Esophagus muscularis mucosa (tissue), 4 donors: ENCODE measurements at regions not wholly inside any gene's neighbourhood (a gene's known extent, or its start where the extent isn't known, plus 50 kb on each side); places are given as distances from the start of the nearest gene placed in this dataset.

ENCODE experiments used
- EP300 ChIP-seq: sonication (generic); formaldehyde crosslinking; IDR thresholded peaks from one replicate; pipeline ENCODE4 v1.6.1; 2017; ENCODE audit warnings: antibody characterized with exemption
- POLR2AphosphoS5 ChIP-seq, 2 donors: sonication (generic); formaldehyde crosslinking; IDR thresholded peaks; one replicate each; pipeline ENCODE4 v1.6.1; 2017; ENCODE audit warnings: antibody characterized with exemption in 2 of 2
- TF ChIP-seq, protein P1 (sequence below), 3 experiments: fragments of 200-600 bp in 2 of 3; fragments of 450-650 bp in 1 of 3; sonication (generic) in 2 of 3; IDR thresholded peaks; one replicate each; pipeline ENCODE4 v1.5.1; 2017 to 2019; ENCODE audit warnings: antibody characterized with exemption in 3 of 3, mild to moderate bottlenecking in 2 of 3, moderate library complexity in 1 of 3

DNA sequence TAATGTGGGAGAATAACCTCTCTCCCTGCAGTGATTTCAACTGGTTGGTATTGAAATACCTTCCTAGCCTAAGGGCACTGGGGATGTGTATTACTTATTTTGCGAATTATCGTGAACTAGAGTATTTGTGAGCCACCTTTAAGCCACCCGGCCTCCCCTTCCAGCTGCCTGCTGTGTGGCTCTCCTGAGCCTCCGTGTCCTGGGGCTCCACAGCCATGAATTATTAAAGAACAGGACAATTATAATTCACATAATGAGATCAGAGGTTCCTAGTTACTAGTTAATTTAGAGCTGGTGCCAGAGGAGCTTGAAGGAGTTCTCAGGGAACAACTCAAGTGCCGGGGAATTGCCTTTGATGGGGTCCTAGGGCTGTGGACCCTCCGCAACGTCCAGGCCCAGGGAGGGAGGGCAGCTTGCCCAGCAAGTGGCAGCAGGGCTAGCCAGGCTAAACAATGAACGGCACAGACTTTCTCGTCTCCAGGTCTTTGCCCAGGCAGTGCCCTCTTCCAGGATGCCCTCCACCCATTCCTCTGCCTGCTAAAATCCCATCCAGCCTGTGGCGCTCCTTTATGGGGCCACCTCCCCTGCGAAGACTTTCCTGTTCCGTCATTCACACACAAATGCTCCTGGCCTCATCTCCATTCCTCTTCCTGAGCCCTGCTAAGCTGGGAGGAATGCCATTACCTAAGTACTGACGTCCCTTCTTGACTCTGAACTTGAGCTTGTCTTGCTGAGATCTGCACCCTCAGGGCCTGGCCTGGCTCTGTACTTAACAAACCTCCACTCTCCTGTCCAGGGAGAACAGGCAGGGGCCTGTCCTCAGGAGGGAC is 91.5 kb downstream of the RTL6 start:
- TF ChIP-seq, protein P1, sequence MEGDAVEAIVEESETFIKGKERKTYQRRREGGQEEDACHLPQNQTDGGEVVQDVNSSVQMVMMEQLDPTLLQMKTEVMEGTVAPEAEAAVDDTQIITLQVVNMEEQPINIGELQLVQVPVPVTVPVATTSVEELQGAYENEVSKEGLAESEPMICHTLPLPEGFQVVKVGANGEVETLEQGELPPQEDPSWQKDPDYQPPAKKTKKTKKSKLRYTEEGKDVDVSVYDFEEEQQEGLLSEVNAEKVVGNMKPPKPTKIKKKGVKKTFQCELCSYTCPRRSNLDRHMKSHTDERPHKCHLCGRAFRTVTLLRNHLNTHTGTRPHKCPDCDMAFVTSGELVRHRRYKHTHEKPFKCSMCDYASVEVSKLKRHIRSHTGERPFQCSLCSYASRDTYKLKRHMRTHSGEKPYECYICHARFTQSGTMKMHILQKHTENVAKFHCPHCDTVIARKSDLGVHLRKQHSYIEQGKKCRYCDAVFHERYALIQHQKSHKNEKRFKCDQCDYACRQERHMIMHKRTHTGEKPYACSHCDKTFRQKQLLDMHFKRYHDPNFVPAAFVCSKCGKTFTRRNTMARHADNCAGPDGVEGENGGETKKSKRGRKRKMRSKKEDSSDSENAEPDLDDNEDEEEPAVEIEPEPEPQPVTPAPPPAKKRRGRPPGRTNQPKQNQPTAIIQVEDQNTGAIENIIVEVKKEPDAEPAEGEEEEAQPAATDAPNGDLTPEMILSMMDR (IDR thresholded peaks at IDR 0.05), result no peak
- no peak for TF ChIP-seq EP300
- TF ChIP-seq POLR2AphosphoS5 (IDR thresholded peaks at IDR 0.05), result no peak
